HG03442 (cell line): ENCODE measurements at regions not wholly inside any gene's neighbourhood (a gene's known extent, or its start where the extent isn't known, plus 50 kb on each side); places are given as distances from the start of the nearest gene placed in this dataset.
"Not testable (repeated sequence)": the region's sequence is repeated elsewhere in the genome, so short reads cannot be mapped to it uniquely, and the experiment has no call there.

Experiments
- ATAC-seq: cut with Tn5 transposase; IDR thresholded peaks from one replicate; pipeline ENCODE4 v1.9.1; 2021; ENCODE audit warnings: mild to moderate bottlenecking, moderate library complexity; ENCODE audit not compliant: unreplicated experiment

- no peak for ATAC-seq
Observed at GRCh38 chr10:105594296-105594695, 953.2 kb downstream of the SORCS3 start.

- no peak for ATAC-seq
Observed at GRCh38 chr10:105592468-105592867, 951.4 kb downstream of the SORCS3 start.

- ATAC-seq: no peak
Observed at GRCh38 chr10:105586451-105587098, 945.5 kb downstream of the SORCS3 start.

GRCh38 chr10:105585753-105586152 lies 944.7 kb downstream of the SORCS3 start:
- no peak for ATAC-seq

- no peak for ATAC-seq
Observed at GRCh38 chr10:105585171-105585570, 944.1 kb downstream of the SORCS3 start.

- no peak for ATAC-seq
Observed at GRCh38 chr10:105579112-105579511, 938.0 kb downstream of the SORCS3 start.

- ATAC-seq: no peak
Observed at GRCh38 chr10:105577865-105578607, 936.9 kb downstream of the SORCS3 start.

- no peak for ATAC-seq
Observed at GRCh38 chr10:105559333-105560097, 918.4 kb downstream of the SORCS3 start.

GRCh38 chr10:105550453-105550852 lies 909.4 kb downstream of the SORCS3 start:
- ATAC-seq: not testable (repeated sequence)

GRCh38 chr10:105549731-105550130 lies 908.6 kb downstream of the SORCS3 start:
- ATAC-seq: no peak

- no peak for ATAC-seq
Observed at GRCh38 chr10:105545101-105545500, 904.0 kb downstream of the SORCS3 start.

- ATAC-seq: no peak
Observed at GRCh38 chr10:105540381-105540780, 899.3 kb downstream of the SORCS3 start.

GRCh38 chr10:105538874-105539273 lies 897.8 kb downstream of the SORCS3 start:
- no peak for ATAC-seq

- no peak for ATAC-seq
Observed at GRCh38 chr10:105535478-105535877, 894.4 kb downstream of the SORCS3 start.

- ATAC-seq: no peak
Observed at GRCh38 chr10:105534086-105534485, 893.0 kb downstream of the SORCS3 start.

GRCh38 chr10:105516511-105516910 lies 875.4 kb downstream of the SORCS3 start:
- no peak for ATAC-seq

GRCh38 chr10:105514106-105514505 lies 873.0 kb downstream of the SORCS3 start:
- ATAC-seq: no peak

GRCh38 chr10:105509517-105509916 lies 868.4 kb downstream of the SORCS3 start:
- no peak for ATAC-seq

- no peak for ATAC-seq
Observed at GRCh38 chr10:105506262-105506661, 865.2 kb downstream of the SORCS3 start.

- no peak for ATAC-seq
Observed at GRCh38 chr10:105503714-105504113, 862.6 kb downstream of the SORCS3 start.

- no peak for ATAC-seq
Observed at GRCh38 chr10:105502058-105502457, 861.0 kb downstream of the SORCS3 start.

GRCh38 chr10:105494944-105495343 lies 853.9 kb downstream of the SORCS3 start:
- ATAC-seq: no peak
